ENCODE measurements at regions not wholly inside any gene's neighbourhood (a gene's known extent, or its start where the extent isn't known, plus 50 kb on each side); places are given as distances from the start of the nearest gene placed in this dataset.

DNA sequence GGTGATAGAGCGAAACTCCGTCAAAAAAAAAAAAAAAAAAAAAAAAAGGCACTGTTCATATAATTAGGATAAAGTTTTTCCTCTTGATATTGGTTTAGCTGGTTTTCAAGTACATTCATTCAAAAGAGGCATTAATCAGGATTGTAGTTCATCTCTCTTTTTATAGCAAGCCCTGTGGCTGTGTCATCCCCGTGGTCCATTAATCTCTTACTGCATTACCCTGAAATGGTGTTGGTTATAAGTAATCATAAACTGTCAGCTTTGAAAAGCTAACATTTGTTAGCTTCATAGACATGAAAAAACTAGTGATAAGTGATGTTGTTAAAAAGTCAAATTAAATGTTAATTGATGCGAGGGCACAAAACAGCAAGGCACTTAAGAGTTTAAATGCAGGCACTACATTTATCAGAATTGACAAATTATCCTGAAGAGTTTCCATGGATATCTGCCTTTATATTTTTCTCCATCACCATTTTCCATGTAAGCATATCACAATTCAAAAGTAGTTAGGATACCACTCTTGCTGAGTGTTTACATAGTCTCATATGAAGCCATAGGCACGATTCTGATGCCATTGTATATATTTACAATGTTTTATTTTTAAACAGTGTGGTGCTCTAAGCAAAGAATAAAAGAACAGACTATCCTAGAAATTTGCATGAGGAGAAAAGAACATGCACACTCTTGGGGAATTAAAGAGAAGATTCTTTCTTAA lies 193.1 kb downstream of the OTOL1 start:
- no peaks in the 10 kb centered on the region for H3K36me3 ChIP-seq (ENCODE audit: control insufficient read depth in 2 of 2, insufficient read depth in 1 of 2, low read length in 2 of 2)
- H3K4me1 ChIP-seq (ENCODE audit: control insufficient read depth, insufficient read depth, low read length), result no peaks in the 10 kb centered on the region
- no peaks in the 10 kb centered on the region for H3K9me3 ChIP-seq (ENCODE audit: control insufficient read depth, insufficient read depth, low read depth, low read length)
- no peak overlapping the region for H3K27ac ChIP-seq (ENCODE audit: extremely low read depth, low read depth, low read length)
- CTCF ChIA-PET, result no interaction called here
- no peak overlapping the region for H3K4me3 ChIP-seq (ENCODE audit: low read depth, low read length)
- POLR2A ChIA-PET, result no interaction called here
- TF ChIP-seq SALL2 (tag by site-specific recombination; IDR thresholded peaks at IDR 0.05; ENCODE audit: borderline replicate concordance) (no peak), TCF7L2 (IDR thresholded peaks at IDR 0.05; ENCODE audit: borderline replicate concordance, low read depth, low read length) (peak; percentile 51; the same call in 1 of the 2 replicates)

DNA sequence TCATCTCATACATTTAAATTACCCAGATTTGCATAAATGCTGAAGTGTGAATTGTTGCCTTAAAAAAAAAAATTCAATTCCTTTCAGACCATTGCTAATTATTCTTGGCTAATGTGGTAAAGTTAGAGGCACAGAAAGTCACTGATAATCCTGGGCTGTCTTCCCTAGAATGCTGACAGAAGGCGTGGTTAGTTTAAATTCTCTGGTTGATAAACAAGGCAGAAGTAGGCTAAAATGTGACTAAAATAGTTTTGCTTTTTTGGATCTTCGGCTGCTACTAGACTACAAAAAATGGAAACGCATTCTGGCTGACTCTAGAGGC lies 193.7 kb downstream of the OTOL1 start:
- H3K9me3 ChIP-seq (ENCODE audit: control insufficient read depth, insufficient read depth, low read depth, low read length), result no peaks in the 10 kb centered on the region
- H3K4me3 ChIP-seq (ENCODE audit: low read depth, low read length), result no peak overlapping the region
- POLR2A ChIA-PET, result no interaction called here
- H3K36me3 ChIP-seq (ENCODE audit: control insufficient read depth in 2 of 2, insufficient read depth in 1 of 2, low read length in 2 of 2), result no peaks in the 10 kb centered on the region
- TF ChIP-seq ZNF121 (tag by site-specific recombination; IDR thresholded peaks at IDR 0.05), result no peak
- no peak for TF ChIP-seq ZFHX2 (tag by site-specific recombination; conservative IDR thresholded peaks at IDR 0.05)
- no peak for TF ChIP-seq KLF1 (tag by site-specific recombination; IDR thresholded peaks at IDR 0.05)
- no peak for TF ChIP-seq GFI1B (tag by site-specific recombination; IDR thresholded peaks at IDR 0.05)
- TF ChIP-seq TCF7L2 (IDR thresholded peaks at IDR 0.05; ENCODE audit: borderline replicate concordance, low read depth, low read length), result no peak
- no peak for TF ChIP-seq ZNF660 (tag by site-specific recombination; IDR thresholded peaks at IDR 0.05)
- no peak for TF ChIP-seq ZNF24 (tag by site-specific recombination; IDR thresholded peaks at IDR 0.05)
- no peak for TF ChIP-seq SP2 (tag by site-specific recombination; IDR thresholded peaks at IDR 0.05)
- no peak for TF ChIP-seq ZNF292 (tag by site-specific recombination; IDR thresholded peaks at IDR 0.05; ENCODE audit: borderline replicate concordance, low read depth)
- no peak for TF ChIP-seq ZNF600 (tag by site-specific recombination; IDR thresholded peaks at IDR 0.05)
- no peak for TF ChIP-seq ZNF624 (tag by site-specific recombination; IDR thresholded peaks at IDR 0.05)
- no peak for TF ChIP-seq ZNF391 (tag by site-specific recombination; IDR thresholded peaks at IDR 0.05; ENCODE audit: borderline replicate concordance, low read depth)
- TF ChIP-seq, protein P1, sequence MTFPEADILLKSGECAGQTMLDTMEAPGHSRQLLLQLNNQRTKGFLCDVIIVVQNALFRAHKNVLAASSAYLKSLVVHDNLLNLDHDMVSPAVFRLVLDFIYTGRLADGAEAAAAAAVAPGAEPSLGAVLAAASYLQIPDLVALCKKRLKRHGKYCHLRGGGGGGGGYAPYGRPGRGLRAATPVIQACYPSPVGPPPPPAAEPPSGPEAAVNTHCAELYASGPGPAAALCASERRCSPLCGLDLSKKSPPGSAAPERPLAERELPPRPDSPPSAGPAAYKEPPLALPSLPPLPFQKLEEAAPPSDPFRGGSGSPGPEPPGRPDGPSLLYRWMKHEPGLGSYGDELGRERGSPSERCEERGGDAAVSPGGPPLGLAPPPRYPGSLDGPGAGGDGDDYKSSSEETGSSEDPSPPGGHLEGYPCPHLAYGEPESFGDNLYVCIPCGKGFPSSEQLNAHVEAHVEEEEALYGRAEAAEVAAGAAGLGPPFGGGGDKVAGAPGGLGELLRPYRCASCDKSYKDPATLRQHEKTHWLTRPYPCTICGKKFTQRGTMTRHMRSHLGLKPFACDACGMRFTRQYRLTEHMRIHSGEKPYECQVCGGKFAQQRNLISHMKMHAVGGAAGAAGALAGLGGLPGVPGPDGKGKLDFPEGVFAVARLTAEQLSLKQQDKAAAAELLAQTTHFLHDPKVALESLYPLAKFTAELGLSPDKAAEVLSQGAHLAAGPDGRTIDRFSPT (tag by site-specific recombination; IDR thresholded peaks at IDR 0.05), result no peak
- no peak for TF ChIP-seq ZNF133 (tag by site-specific recombination; IDR thresholded peaks at IDR 0.05)
- no peak for TF ChIP-seq ZNF529 (tag by site-specific recombination; IDR thresholded peaks at IDR 0.05; ENCODE audit: insufficient replicate concordance)
- TF ChIP-seq, protein P2, sequence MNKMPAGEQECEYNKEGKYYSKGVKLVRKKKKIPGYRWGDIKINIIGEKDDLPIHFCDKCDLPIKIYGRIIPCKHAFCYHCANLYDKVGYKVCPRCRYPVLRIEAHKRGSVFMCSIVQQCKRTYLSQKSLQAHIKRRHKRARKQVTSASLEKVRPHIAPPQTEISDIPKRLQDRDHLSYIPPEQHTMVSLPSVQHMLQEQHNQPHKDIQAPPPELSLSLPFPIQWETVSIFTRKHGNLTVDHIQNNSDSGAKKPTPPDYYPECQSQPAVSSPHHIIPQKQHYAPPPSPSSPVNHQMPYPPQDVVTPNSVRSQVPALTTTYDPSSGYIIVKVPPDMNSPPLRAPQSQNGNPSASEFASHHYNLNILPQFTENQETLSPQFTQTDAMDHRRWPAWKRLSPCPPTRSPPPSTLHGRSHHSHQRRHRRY (tag by site-specific recombination; IDR thresholded peaks at IDR 0.05), result no peak
- TF ChIP-seq ZBTB21 (tag by site-specific recombination; IDR thresholded peaks at IDR 0.05), result no peak
- no peak for TF ChIP-seq KLF7 (tag by site-specific recombination; IDR thresholded peaks at IDR 0.05; ENCODE audit: borderline replicate concordance)
- no peak for TF ChIP-seq ZNF404 (tag by site-specific recombination; IDR thresholded peaks at IDR 0.05)
- no peak overlapping the region for H3K27ac ChIP-seq (ENCODE audit: extremely low read depth, low read depth, low read length)
- CTCF ChIA-PET, result no interaction called here
- no peaks in the 10 kb centered on the region for H3K4me1 ChIP-seq (ENCODE audit: control insufficient read depth, insufficient read depth, low read length)

DNA sequence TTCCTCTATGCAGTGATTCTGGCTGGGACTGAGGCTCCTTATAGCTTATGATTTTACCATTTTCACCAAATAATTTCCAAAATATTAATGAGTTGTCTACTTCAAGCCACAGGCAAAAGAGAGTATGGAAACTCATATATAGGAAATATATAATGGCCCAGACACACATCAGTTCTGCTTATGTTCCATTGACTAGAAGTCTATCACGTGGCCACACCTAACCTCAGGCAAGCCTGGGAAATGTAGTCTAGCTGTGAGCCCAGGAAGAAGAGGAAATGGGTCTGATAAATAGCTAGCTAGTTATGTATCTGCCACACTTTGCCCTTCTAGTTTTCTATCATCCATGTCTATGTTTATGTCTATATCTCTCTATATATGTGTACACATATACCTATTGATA lies 195.1 kb downstream of the OTOL1 start:
- no peak overlapping the region for H3K27ac ChIP-seq (ENCODE audit: extremely low read depth, low read depth, low read length)
- H3K9me3 ChIP-seq (ENCODE audit: control insufficient read depth, insufficient read depth, low read depth, low read length), result no peaks in the 10 kb centered on the region
- no peaks in the 10 kb centered on the region for H3K36me3 ChIP-seq (ENCODE audit: control insufficient read depth in 2 of 2, insufficient read depth in 1 of 2, low read length in 2 of 2)
- CTCF ChIA-PET, result no interaction called here
- H3K4me1 ChIP-seq (ENCODE audit: control insufficient read depth, insufficient read depth, low read length), result no peaks in the 10 kb centered on the region
- no peak overlapping the region for H3K4me3 ChIP-seq (ENCODE audit: low read depth, low read length)
- POLR2A ChIA-PET, result no interaction called here
- no peak for TF ChIP-seq FEZF1 (tag by site-specific recombination; IDR thresholded peaks at IDR 0.05)
- TF ChIP-seq, protein P3, sequence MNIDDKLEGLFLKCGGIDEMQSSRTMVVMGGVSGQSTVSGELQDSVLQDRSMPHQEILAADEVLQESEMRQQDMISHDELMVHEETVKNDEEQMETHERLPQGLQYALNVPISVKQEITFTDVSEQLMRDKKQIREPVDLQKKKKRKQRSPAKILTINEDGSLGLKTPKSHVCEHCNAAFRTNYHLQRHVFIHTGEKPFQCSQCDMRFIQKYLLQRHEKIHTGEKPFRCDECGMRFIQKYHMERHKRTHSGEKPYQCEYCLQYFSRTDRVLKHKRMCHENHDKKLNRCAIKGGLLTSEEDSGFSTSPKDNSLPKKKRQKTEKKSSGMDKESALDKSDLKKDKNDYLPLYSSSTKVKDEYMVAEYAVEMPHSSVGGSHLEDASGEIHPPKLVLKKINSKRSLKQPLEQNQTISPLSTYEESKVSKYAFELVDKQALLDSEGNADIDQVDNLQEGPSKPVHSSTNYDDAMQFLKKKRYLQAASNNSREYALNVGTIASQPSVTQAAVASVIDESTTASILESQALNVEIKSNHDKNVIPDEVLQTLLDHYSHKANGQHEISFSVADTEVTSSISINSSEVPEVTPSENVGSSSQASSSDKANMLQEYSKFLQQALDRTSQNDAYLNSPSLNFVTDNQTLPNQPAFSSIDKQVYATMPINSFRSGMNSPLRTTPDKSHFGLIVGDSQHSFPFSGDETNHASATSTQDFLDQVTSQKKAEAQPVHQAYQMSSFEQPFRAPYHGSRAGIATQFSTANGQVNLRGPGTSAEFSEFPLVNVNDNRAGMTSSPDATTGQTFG (tag by site-specific recombination; IDR thresholded peaks at IDR 0.05; ENCODE audit: borderline replicate concordance), result no peak
- TF ChIP-seq GLI2 (tag by site-specific recombination; IDR thresholded peaks at IDR 0.05; ENCODE audit: borderline replicate concordance, low read depth), result no peak
- no peak for TF ChIP-seq ZNF350 (tag by site-specific recombination; IDR thresholded peaks at IDR 0.05)
- TF ChIP-seq, protein P4, sequence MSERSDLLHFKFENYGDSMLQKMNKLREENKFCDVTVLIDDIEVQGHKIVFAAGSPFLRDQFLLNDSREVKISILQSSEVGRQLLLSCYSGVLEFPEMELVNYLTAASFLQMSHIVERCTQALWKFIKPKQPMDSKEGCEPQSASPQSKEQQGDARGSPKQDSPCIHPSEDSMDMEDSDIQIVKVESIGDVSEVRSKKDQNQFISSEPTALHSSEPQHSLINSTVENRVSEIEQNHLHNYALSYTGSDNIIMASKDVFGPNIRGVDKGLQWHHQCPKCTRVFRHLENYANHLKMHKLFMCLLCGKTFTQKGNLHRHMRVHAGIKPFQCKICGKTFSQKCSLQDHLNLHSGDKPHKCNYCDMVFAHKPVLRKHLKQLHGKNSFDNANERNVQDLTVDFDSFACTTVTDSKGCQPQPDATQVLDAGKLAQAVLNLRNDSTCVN (tag by site-specific recombination; optimal IDR thresholded peaks at IDR 0.05), result no peak
- no peak for TF ChIP-seq ZNF48 (tag by site-specific recombination; IDR thresholded peaks at IDR 0.05)
- no peak for TF ChIP-seq ZNF571 (tag by site-specific recombination; IDR thresholded peaks at IDR 0.05)
